ENCODE measurements at regions not wholly inside any gene's neighbourhood (a gene's known extent, or its start where the extent isn't known, plus 50 kb on each side); places are given as distances from the start of the nearest gene placed in this dataset.
A peak's percentile ranks its signal among the peaks of the same experiment; 100 is the strongest.

DNA sequence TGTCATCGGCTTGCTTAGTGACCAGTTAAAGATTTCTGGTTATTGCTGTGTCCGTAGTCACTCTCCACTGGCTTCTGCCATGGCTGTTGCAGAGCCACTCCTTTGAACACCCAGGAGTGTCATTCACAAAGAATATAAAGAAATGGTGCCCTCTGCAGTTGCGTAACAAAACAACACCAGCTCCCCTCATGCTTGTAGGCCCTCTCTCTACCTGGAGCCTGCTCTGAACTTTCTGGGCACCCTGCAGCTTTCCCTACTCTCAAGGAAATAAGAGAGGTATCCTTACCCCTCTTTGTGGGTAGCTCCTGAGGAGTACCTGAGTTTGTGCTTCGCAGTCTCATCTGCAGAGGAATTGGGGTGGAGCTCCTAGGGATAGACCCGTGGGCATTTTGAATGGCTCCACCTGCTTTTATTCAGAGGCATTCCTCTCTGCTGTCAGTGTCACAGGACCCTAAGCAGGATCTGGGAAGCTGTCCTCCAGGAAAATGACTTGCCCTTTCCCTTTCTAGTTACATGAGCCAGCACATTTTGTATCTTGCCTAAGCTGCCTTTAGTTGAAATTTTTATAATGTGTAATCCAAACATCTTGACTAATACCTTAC is 97.2 kb upstream of the TMEM260 start:
- no peak overlapping the region for H2AFZ ChIP-seq
- WGBS, 2 experiments (ENCODE audit: low coverage in 1 of 2, low lambda C conversion rate in 2 of 2, missing lambda C conversion rate in 2 of 2), result 63 to 71% methylated on average over 5 of the region's 5 CpGs
- DNase-seq, result peak; percentile 24

DNA sequence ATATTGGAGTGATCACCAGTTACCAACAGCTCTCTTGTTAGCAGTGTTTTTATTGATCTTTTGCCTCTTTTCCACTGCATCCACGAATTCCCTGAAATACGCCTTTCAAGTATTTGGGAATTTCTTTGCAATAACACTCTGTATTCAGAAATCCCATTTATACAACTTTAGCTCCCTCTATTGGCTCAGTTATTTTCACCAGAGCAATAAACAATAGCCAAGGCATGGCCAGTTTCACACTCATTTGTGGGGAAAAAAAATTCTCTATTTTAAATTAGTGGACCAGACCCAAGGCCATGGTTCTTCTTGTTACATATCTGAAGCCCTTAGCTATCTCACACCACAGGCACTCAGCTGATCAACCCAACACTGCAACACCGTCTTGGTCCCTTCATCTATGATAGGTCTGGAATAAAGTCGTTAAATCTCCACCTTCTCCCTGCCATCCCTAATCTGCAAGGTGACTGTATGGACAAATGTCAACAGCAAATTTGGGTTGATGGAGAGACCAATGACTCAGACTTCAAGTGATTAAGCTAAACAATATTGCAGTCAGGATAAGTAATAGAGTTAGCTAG is 92.4 kb upstream of the TMEM260 start:
- Histone ChIP-seq H3K9ac (no peak overlapping the region), H3K4me2 (ENCODE audit: unreplicated experiment) (no peak overlapping the region), H3K9me2 (ENCODE audit: insufficient read depth) (no peaks in the 10 kb centered on the region), H2AFZ (no peak overlapping the region), H3K9me3 (ENCODE audit: low read depth) (no peaks in the 10 kb centered on the region), H3K27ac (peak overlapping the region; percentile 25), H3K4me3 (no peak overlapping the region), H3K79me2 (ENCODE audit: insufficient read depth) (no peaks in the 10 kb centered on the region), H3K4me1 (ENCODE audit: insufficient read depth) (0 out of 2 replicates have a peak, but pooled peaks cover 6% of the 10 kb centered on the region), H3K27me3 (replicated peaks; ENCODE audit: insufficient read depth) (no peaks in the 10 kb centered on the region), H3F3A (ENCODE audit: insufficient read depth) (peaks cover 6% of the 10 kb centered on the region), H4K20me1 (ENCODE audit: insufficient read depth) (no peaks in the 10 kb centered on the region), H3K36me3 (ENCODE audit: low read depth) (no peaks in the 10 kb centered on the region)
- in situ Hi-C loops (cut with MboI), result loop anchor here (25.0 kb wide), 2 partner anchors 1050 to 1250 kb away; partner anchors contain the start of gene TBPL2
- 53% methylated on average over 4 of the region's 4 CpGs for WGBS, 2 experiments (ENCODE audit: low coverage in 1 of 2, low lambda C conversion rate in 2 of 2, missing lambda C conversion rate in 2 of 2)
- DNase-seq, result peak; percentile 43
- TF ChIP-seq EZH2 (IDR thresholded peaks at IDR 0.05; ENCODE audit: insufficient read depth, poor library complexity, severe bottlenecking) (no peak), EZH2phosphoT487 (IDR thresholded peaks at IDR 0.05; ENCODE audit: insufficient read depth, low read depth) (no peak)

More for the DNA sequence above, 97.2 kb upstream of the TMEM260 start:
- in situ Hi-C loops (cut with MboI), result loop anchor here (25.0 kb wide), 2 partner anchors 1045 to 1245 kb away; partner anchors contain the start of gene TBPL2
- no peaks in the 10 kb centered on the region for H3K27me3 ChIP-seq (replicated peaks; ENCODE audit: insufficient read depth)
- TF ChIP-seq EZH2phosphoT487 (IDR thresholded peaks at IDR 0.05; ENCODE audit: insufficient read depth, low read depth) (no peak), EZH2 (IDR thresholded peaks at IDR 0.05; ENCODE audit: insufficient read depth, poor library complexity, severe bottlenecking) (no peak)
- H3K9me3 ChIP-seq (ENCODE audit: low read depth), result no peaks in the 10 kb centered on the region
- no peak overlapping the region for H3K4me3 ChIP-seq
- H3K4me1 ChIP-seq (ENCODE audit: insufficient read depth), result 0 out of 2 replicates have a peak, but pooled peaks cover 2% of the 10 kb centered on the region
- no peaks in the 10 kb centered on the region for H3K79me2 ChIP-seq (ENCODE audit: insufficient read depth)
- H3K4me2 ChIP-seq (ENCODE audit: unreplicated experiment), result no peak overlapping the region
- H3K9ac ChIP-seq, result no peak overlapping the region
- no peak overlapping the region for H3K27ac ChIP-seq
- H4K20me1 ChIP-seq (ENCODE audit: insufficient read depth), result no peaks in the 10 kb centered on the region
- no peaks in the 10 kb centered on the region for H3K9me2 ChIP-seq (ENCODE audit: insufficient read depth)
- H3K36me3 ChIP-seq (ENCODE audit: low read depth), result no peaks in the 10 kb centered on the region
- peaks cover 3% of the 10 kb centered on the region for H3F3A ChIP-seq (ENCODE audit: insufficient read depth)

- peaks cover 6% of the 10 kb centered on the region for H3F3A ChIP-seq (ENCODE audit: insufficient read depth)
- H3K27ac ChIP-seq, result peak overlapping the region; percentile 25
- H3K79me2 ChIP-seq (ENCODE audit: insufficient read depth), result no peaks in the 10 kb centered on the region
- DNase-seq, result peak; percentile 85
- in situ Hi-C loops (cut with MboI), result loop anchor here (25.0 kb wide), 2 partner anchors 1050 to 1250 kb away; partner anchors contain the start of gene TBPL2
- H3K4me3 ChIP-seq, result no peak overlapping the region
- no peaks in the 10 kb centered on the region for H4K20me1 ChIP-seq (ENCODE audit: insufficient read depth)
- WGBS, 2 experiments (ENCODE audit: low coverage in 1 of 2, low lambda C conversion rate in 2 of 2, missing lambda C conversion rate in 2 of 2), result 0 to 13% methylated on average over 1 of the region's 1 CpG
- H3K36me3 ChIP-seq (ENCODE audit: low read depth), result no peaks in the 10 kb centered on the region
- TF ChIP-seq EZH2 (IDR thresholded peaks at IDR 0.05; ENCODE audit: insufficient read depth, poor library complexity, severe bottlenecking) (no peak), EZH2phosphoT487 (IDR thresholded peaks at IDR 0.05; ENCODE audit: insufficient read depth, low read depth) (no peak)
- no peak overlapping the region for H3K9ac ChIP-seq
- H3K4me1 ChIP-seq (ENCODE audit: insufficient read depth), result 0 out of 2 replicates have a peak, but pooled peaks cover 6% of the 10 kb centered on the region
- no peaks in the 10 kb centered on the region for H3K9me2 ChIP-seq (ENCODE audit: insufficient read depth)
- no peak overlapping the region for H2AFZ ChIP-seq
- H3K27me3 ChIP-seq (replicated peaks; ENCODE audit: insufficient read depth), result no peaks in the 10 kb centered on the region
- no peaks in the 10 kb centered on the region for H3K9me3 ChIP-seq (ENCODE audit: low read depth)
- H3K4me2 ChIP-seq (ENCODE audit: unreplicated experiment), result no peak overlapping the region
These were observed 91.8 kb upstream of the TMEM260 start for GRCh38 chr14:56487761-56488160.

DNA sequence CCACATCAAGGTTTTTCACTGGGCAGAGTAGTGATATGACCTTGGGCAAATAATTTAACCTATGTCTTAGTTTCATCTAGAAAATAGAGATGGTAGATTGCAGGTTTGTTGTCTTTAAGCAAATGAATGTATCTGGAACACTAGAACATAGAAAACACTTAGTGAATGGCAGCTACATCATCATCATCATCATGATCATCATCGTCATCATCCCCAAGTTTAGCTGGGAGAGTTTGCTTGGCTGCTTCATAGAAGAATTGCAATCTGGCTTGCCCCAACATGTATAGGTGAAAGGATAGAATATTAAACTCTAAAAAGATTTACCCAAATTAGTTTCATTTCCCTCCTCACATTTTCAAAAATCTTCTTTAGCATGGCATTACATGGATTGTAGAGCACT is 91.3 kb upstream of the TMEM260 start:
- in situ Hi-C loops (cut with MboI), result loop anchor here (25.0 kb wide), 2 partner anchors 1051 to 1251 kb away; partner anchors contain the start of gene TBPL2

More for the DNA sequence above, 91.3 kb upstream of the TMEM260 start:
- Histone ChIP-seq H3K4me3 (no peak overlapping the region), H3K4me2 (ENCODE audit: unreplicated experiment) (no peak overlapping the region), H3K27me3 (replicated peaks; ENCODE audit: insufficient read depth) (0 out of 2 replicates have a peak, but pooled peaks cover 3% of the 10 kb centered on the region), H3K9me3 (ENCODE audit: low read depth) (no peaks in the 10 kb centered on the region), H2AFZ (no peak overlapping the region), H3F3A (ENCODE audit: insufficient read depth) (peaks cover 6% of the 10 kb centered on the region), H3K4me1 (ENCODE audit: insufficient read depth) (0 out of 2 replicates have a peak, but pooled peaks cover 6% of the 10 kb centered on the region), H3K36me3 (ENCODE audit: low read depth) (no peaks in the 10 kb centered on the region), H3K27ac (peak overlapping the region; percentile 25; the same call in 1 of the 2 replicates), H4K20me1 (ENCODE audit: insufficient read depth) (no peaks in the 10 kb centered on the region), H3K9me2 (ENCODE audit: insufficient read depth) (no peaks in the 10 kb centered on the region), H3K79me2 (ENCODE audit: insufficient read depth) (no peaks in the 10 kb centered on the region), H3K9ac (no peak overlapping the region)
- DNase-seq, result no peak
- 52 to 63% methylated on average over 1 of the region's 1 CpG for WGBS, 2 experiments (ENCODE audit: low coverage in 1 of 2, low lambda C conversion rate in 2 of 2, missing lambda C conversion rate in 2 of 2)
- TF ChIP-seq EZH2phosphoT487 (IDR thresholded peaks at IDR 0.05; ENCODE audit: insufficient read depth, low read depth) (no peak), EZH2 (IDR thresholded peaks at IDR 0.05; ENCODE audit: insufficient read depth, poor library complexity, severe bottlenecking) (no peak)

Measured in GM23248 (cell line).